Kidney epithelial cell (primary cell): ENCODE measurements at regions not wholly inside any gene's neighbourhood (a gene's known extent, or its start where the extent isn't known, plus 50 kb on each side); places are given as distances from the start of the nearest gene placed in this dataset.

ENCODE experiments used
- DNase-seq: peaks from one replicate; pipeline ENCODE4 v3.0.0-alpha.2; 2010; ENCODE audit warnings: low read depth
- H3K27me3 ChIP-seq: 2 replicates; pipeline ENCODE4 v1.6.0; 2011; ENCODE audit warnings: low read length; ENCODE audit not compliant: control insufficient read depth, insufficient read depth
- H3K36me3 ChIP-seq: 2 replicates; pipeline ENCODE4 v1.5.1; 2011; ENCODE audit warnings: low read length; ENCODE audit not compliant: control insufficient read depth, insufficient read depth
- H3K4me3 ChIP-seq: 2 replicates; pipeline ENCODE4 v1.5.1; 2011; ENCODE audit warnings: low read depth, mild to moderate bottlenecking, control low read depth, low read length
- CTCF ChIP-seq: IDR thresholded peaks from 2 replicates; pipeline ENCODE4 v1.5.1; 2011; ENCODE audit warnings: mild to moderate bottlenecking, moderate library complexity, low read length, control low read depth, inconsistent platforms; ENCODE audit not compliant: insufficient read depth, poor library complexity, severe bottlenecking

GRCh38 chr21:40952551-40953323 is 105.8 kb upstream of the DSCAM start:
- Histone ChIP-seq H3K27me3 (no peaks in the 10 kb centered on the region), H3K4me3 (no peak overlapping the region), H3K36me3 (no peaks in the 10 kb centered on the region)
- DNase-seq: no peak
- TF ChIP-seq CTCF: no peak

GRCh38 chr21:40964691-40965090 is 117.7 kb upstream of the DSCAM start:
- Histone ChIP-seq H3K4me3 (no peak overlapping the region), H3K36me3 (no peaks in the 10 kb centered on the region), H3K27me3 (no peaks in the 10 kb centered on the region)
- no peak for DNase-seq
- TF ChIP-seq CTCF: no peak

- Histone ChIP-seq H3K4me3 (no peak overlapping the region), H3K27me3 (no peaks in the 10 kb centered on the region), H3K36me3 (no peaks in the 10 kb centered on the region)
- no peak for TF ChIP-seq CTCF
- DNase-seq: no peak
Observed at GRCh38 chr21:40967771-40968170, 120.8 kb upstream of the DSCAM start.

GRCh38 chr21:40972151-40972550 is 125.2 kb upstream of the DSCAM start:
- Histone ChIP-seq H3K36me3 (no peaks in the 10 kb centered on the region), H3K4me3 (no peak overlapping the region), H3K27me3 (no peaks in the 10 kb centered on the region)
- no peak for DNase-seq
- no peak for TF ChIP-seq CTCF

- no peaks in the 10 kb centered on the region for H3K27me3 ChIP-seq
- DNase-seq: no peak
Observed at GRCh38 chr21:40976198-40977109, 129.5 kb upstream of the DSCAM start.

More at GRCh38 chr21:40976198-40977109, 129.5 kb upstream of the DSCAM start:
- TF ChIP-seq CTCF: no peak
- Histone ChIP-seq H3K36me3 (no peaks in the 10 kb centered on the region), H3K4me3 (no peak overlapping the region)
